AML-193 (cell line): ENCODE measurements at regions not wholly inside any gene's neighbourhood (a gene's known extent, or its start where the extent isn't known, plus 50 kb on each side); places are given as distances from the start of the nearest gene placed in this dataset.
A peak's percentile ranks its signal among the peaks of the same experiment; 100 is the strongest.

Source experiments
- DNase-seq, 2 experiments: peaks; one replicate each; lab custom pipeline; 2025; lab: John Stamatoyannopoulos, UW

DNA sequence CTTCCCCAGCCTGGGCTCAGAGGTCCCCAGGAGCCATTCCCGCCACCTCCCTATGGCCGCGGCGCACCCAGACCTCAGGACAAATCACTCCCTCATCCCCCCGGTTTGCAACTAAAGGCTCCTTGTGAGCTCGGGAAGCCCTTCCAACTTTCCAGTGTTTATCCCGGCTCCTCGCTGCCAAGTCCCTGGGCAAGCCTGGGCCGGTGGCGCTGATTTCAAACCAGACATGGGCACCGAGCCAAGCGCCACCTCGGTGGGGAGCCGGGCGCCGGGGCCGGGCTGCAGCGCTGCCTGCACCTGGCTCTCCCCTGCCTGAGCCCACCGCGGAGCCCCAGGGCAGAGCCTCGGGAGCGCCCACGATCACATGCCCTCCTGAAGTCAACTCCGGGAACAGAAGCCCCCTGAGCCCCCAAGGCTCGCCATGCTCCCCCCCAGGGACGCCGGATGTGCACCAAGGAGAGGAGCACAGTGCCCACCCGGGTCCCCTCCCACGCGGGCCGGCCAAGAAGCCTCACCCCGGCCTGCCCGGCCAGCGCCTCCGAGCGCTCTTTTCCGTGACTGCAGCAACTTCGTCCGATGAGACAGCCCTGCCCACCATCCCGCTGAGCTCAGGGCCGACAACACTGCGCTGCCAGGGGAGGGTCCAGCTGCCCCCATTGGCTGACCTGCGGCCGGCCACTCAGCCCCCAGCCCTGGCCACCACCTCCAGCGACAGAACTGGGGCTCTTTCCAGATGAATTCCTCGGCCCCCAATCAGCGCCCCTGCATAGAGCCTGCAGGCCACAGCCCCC is 50.0 kb downstream of the NCOR2 start:
- no peak for DNase-seq

GRCh38 chr12:124516850-124517249 is 50.6 kb downstream of the NCOR2 start:
- DNase-seq = no peak

DNA sequence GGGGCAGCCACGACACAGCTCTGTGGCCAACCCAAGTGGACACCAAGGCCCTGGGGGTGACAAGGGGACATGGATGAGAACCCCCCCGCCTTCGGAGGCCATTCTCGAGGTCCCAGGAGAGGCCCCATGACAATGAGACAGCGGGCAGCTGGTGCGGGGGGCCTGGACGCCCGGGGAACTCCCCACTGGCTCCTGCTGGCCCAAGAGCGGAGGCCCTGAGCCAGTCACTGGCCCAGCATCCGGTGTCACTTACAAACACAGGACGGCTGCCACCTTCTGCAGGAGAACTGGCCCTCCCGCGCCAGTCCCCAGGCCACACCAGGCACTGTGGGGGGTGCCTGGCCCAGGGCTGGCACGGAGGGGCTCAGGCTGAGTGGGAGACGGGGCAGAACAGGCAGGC is 51.4 kb downstream of the NCOR2 start:
- DNase-seq = no peak

DNA sequence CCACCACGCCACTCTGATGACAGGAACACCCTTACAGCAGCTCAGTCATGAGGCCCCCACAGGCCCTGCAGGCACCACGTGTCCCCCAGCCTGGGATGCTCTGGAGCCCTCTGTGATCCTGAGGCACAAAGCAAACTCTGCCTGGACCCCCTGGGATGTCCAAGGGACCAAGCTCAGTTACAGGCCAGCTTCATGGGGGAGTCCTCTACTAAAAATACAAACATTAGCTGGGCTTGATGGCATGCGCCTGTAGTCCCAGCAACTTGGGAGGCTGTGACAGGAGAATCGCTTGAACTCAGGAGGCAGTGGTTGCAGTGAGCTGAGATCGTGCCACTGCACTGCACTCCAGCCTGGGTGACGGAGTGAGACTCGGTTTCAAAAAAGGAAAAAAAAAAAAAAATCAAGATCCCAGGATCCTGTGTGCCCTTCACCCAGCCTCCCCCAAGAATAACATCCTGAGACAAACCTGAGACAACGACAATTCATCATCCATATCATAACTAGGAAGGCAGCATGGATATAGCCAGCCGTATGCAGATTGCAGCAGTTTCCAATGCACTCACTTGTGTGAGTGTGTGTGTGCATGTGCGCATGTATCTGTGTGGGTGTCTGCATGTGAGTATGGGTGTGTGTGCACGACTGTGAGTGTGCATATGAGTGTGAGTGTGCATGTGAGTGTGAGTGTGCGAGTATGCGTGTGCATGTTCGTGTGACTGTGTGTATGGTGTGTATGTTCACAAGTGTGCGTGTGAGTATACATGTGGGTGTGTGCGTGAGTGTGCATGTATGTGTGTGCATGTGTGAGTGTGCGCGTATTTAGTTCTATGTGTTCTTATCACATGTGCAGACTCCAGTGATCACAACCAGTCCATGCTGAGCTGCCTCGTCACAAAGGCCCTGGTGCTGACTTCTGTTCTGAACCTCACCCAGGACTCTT is 52.1 kb downstream of the NCOR2 start:
- no peak for DNase-seq

DNA sequence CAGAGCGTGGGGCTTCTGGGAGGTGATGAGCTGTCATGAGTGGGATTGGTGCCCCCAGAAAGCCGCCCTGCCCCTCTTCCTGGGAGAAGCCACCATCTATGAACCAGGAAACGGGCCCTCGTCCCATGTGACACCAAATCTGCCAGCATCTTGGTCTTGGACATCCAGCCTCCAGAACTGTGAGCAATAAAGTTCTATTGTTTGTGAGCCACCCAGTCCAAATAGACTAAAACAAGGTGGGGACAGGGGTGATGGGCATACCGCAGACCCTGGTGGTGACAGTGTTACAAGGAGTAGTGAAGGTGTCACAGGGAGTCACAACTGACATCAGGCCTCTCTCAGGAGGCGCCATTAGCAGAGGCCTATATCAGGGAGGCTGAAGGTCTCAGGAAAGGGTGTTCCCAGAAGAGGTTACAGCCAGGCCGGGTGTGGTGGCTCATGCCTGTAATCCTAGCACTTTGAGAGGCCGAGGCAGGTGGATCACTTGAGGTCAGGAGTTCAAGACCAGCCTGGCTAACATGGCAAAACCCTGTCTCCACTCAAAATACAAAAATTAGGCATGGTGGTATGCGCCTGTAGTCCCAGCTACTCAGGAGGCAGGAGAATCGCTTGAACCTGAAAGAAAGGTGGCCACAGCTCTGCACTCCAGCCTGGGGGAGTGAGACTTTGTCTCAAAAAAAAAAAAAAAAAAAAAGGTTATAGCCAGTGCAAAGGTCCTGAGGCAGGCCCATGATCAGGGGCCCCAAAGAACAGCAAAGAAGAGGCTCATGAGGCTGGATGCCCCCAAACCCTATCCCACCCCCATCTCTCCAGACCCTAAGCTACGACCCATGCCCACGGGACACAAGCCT is 53.0 kb downstream of the NCOR2 start:
- no peak for DNase-seq

DNA sequence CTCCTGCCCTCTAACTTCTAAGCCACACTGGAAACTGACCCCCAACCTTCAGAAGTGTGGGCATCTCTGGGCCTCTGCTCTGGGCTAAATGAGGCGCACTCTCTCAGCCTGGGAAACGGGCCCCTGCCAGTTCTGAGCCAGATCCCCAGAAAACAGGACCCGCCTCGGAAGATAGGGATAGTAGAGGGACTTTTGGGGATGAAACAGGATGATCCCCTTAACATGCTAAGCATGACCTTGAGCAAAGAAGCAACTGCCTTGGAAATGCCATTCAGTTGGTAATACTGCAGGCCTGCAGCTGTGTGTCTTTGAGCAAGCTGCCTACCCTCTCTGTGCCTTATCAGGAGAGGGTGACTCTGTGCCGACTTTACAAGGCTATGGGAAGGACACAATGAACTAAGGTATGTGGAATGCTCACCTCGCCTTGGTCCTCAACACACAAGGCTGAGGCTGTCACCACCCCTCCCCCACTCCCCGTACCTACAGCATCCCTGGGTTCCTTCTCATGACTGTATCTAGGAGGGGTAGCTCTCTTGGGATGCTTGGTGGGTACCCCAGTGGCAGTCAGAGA is 54.0 kb downstream of the NCOR2 start:
- DNase-seq = no peak

- DNase-seq = no peak
Measured at GRCh38 chr12:124512667-124513296, 54.6 kb downstream of the NCOR2 start.

DNA sequence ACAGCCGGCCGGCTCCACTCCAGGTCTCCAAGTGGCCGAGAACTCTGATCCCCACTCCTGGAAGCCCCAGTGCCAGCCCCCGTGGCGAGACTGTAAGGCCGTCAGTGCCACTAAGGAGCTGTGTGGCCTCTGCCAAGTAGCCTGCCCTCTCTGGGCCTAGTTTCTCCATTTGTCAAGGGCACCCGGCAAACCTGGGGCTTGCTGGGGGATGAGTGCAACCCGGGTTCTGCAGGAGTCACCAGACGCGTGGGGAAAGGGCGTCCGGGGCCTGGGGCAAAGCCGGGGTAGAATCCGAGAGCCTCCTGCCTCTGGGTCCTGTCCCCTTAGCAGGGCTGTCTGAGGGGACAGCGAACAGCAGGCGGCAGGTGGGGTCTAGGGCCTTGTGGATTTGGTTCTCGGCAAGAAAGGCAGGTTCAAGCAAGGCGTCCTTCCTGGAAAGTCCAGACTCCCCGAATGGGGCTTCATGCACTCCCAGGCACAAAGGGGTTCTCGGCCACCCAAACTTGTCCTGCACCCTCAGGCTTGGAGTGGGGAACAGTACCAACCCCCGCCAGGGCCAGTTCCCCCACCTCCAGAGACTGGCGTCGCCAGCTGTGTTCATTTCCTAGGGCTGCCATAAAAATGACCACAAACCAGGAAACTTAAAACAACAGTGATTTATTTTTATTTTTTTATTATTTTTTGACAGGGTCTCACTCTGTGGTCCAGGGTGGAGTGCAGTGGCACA is 56.0 kb downstream of the NCOR2 start:
- DNase-seq = no peak

- no peak for DNase-seq
Measured at GRCh38 chr12:124510301-124510970, 57.0 kb downstream of the NCOR2 start.

DNA sequence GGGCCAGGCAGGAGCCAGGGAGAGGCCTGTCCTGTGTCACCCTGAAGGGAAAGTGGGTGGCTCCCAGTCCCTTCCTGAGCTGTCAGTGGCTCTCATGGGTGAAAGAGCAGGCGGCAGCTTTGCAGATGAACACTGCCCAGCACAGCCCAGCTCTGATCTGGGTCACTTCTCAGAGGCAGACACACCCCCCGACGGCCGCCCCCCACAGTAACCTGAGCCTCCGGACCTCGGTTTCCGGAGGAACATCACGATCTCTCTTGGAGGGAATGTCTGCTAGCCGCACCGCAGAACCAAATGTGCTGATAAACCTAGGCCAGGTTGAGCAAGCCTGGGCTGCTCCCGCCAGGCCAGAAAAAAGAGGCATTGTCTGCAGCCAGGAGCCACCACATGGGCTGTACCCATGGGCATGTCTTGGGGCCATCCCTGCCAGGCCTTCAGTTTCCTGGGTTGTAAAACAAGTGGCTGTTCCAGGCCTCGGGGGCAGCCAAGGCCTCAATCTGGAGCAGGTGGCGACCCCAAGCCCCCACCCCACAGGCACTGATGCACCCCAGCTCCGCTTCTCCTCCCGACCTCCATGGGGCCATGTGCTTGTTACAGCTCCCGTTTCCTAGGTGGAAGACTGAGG is 57.6 kb downstream of the NCOR2 start:
- no peak for DNase-seq

DNA sequence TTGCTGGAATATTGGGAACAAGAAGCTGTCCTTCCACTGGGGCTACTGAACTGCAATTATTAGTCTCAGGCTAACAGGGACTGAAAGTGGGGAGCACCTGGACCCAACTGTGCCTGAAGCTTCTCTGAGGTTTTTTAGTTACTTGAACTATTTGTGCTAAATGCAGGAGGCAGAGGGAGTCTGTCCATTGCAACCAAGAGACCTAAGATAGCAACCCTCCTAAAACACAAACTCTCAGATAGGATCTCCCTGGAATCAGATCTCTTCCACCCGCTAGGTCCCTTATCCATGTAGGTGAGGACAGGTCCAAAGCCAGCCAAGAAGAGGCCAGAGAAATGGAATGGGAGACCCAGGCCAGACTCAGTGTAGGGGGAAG is 58.1 kb downstream of the NCOR2 start:
- no peak for DNase-seq

- DNase-seq = no peak
Measured at GRCh38 chr12:124508381-124509079, 58.9 kb downstream of the NCOR2 start.

DNA sequence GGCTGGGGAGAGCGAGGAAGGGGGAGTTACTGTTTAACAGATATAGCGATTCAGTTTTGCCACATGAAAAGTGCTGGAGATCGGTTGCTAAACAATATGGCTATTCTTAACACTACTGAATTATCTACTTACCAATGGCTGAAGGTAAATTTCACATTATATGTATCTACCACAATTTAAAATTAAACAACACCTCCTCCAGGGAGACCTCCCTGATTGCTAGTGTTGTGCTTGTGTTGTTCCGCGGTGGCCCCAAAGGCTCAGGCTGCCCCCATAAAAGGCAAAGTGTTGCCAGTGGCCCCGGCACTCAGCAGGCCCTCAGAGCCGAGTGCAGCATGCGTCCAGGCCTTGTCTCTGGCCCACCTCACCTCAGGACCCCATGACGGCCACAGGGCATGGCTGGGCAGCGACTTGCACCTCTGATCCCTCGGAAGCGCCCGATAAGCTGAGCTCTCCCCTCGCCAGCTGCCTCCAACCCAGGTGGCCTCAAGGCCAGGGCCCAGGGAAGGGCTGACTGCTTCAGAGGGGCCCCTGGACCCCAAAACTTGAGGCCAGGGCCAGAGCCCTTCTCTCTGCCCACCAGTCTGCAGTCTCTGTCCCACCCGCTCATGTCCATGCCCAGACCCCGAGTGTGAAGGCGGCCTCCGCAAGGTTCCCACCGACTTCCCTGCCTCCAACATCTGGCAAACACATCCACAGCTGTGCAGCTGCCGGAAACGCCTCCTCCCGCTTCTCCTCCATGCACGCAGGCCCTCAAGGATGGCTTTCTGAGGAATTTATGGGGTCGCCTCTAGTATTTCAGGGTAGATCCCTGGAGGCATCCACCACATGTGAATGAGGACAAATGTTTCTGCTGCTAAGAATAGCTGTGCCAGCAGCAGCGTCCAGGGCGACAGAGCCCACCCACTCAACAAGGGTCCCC is 60.0 kb downstream of the NCOR2 start:
- DNase-seq = no peak

DNA sequence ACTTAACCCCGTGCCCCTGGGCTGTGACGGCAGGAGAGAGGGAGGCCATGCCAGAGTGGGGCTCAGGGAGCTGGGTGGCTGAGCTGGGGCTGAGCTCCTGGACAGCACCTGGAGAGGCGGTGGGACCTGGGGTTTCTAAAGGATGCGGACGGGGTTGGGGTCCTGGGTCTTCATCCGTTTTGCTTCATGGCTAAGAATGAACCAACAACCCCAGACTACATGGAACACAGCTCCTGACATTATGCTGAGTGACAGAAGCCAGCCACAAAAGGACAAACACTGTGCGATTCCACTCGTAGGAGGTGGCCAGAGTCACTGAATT is 60.6 kb downstream of the NCOR2 start:
- DNase-seq = no peak

- DNase-seq = peak; percentile 84
Measured at GRCh38 chr12:124506145-124506831, 61.1 kb downstream of the NCOR2 start.

DNA sequence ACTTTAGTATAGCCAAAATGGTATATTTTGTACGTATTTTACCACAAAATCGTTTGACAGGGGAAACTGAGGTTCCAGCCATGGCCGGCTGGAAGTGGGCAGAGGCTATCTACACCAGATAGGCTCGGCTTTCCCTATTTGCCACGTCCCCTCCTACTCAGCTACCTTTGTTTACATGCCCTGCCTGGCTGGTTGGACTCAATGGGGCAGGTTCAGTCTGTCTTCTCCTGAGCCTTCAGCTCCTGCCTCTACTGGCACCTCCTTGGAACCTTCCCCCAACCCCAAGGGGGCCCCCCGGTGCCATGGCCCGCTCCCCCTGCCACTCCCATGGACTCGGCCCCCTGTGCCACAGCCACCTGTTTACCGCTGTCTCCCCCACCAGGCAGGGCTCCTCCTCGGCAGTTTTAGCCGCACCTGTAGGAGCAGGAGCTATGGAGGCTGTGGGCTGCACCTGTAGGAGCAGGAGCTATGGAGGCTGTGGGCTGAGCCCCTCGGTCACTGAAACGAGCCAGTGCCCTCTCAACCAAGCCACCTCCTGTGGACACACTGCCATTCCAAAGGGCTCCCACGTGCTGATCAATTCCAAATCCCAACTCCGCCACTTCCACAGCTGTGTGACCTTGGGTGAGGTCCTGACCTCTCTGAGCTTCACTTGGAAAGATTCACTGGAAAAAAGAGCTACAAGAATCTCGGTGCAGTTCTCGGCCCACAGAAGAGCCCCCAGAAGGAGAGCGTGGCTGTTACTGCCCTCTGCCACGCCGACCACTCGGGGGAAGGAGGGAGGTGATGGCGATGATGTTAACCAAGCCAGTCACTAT is 62.2 kb downstream of the NCOR2 start:
- DNase-seq = no peak
